GDM1 (cell line): ENCODE measurements at regions not wholly inside any gene's neighbourhood (a gene's known extent, or its start where the extent isn't known, plus 50 kb on each side); places are given as distances from the start of the nearest gene placed in this dataset.
A peak's percentile ranks its signal among the peaks of the same experiment; 100 is the strongest.

Experiments
- DNase-seq: peaks from one replicate; lab custom pipeline; 2025; lab: John Stamatoyannopoulos, UW

DNA sequence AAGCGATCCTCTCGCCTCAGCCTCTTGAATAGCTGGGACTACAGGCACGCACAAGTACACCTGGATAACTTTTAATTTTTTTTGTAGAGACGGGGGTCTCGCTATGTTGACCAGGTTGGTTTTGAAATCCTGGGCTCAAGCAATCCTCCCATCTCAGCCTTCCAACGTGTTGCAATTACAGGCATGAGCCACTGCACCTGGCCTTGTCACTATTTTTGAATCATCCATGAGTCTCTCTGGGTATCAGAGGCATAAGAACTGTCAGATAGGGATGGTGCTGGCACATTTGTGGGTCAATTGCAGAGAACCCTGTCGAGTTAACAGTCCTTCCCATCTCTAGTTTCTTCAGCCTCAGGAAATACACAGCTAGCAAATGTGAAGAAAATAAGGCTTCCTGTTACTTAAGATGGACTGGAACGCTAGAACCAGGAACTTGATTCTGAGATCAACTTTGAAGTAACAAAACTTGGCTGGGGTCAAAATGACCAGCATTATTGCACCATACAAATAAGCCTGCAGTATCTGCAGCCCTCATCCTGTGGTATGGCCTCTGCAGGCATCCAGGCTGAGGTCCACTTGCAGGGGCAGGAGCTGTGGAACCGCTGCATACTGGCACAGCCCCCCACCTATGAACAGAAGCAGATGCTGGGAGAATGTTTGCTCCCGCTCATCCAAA is 124.3 kb upstream of the GADD45A start:
- DNase-seq: no peak

DNA sequence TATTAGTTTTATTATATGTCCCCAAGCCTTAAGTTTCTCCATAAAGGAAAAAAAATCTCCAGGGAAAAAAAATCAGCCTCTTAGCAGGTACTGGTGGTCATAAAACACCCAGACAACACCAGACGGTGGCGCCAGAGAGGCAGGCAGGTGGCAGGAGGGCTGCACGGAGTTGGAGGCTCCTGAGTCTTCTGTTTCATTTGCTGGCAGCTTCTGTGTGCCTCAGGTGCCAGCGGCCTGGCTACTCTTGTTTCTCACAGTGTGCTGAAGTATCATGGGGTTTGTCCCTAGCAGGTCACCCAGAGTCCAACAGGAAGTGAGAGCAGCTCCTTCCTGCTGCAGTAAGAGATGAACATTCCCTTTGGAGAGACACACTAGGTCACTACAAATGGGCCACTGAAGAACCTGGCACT is 123.3 kb upstream of the GADD45A start:
- peak; percentile 58 for DNase-seq

DNA sequence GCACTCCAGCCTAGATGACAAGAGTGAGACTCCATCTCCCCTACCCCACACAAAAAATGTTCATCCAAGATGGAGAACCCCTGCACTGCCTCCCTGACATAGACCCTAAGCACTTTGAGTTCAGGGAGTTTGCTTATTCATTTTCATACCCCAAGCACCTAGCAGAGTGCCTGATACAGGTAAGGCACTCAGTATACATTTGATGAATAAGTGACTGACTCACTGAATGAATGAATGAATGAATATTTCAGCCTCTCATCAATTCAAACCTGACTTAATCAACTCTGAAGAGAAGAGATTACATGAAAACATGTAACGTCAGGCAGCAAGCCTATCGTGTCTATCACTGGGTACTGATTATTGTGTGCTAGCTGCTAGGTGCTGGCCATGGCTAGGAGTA is 121.3 kb upstream of the GADD45A start:
- DNase-seq: no peak

DNA sequence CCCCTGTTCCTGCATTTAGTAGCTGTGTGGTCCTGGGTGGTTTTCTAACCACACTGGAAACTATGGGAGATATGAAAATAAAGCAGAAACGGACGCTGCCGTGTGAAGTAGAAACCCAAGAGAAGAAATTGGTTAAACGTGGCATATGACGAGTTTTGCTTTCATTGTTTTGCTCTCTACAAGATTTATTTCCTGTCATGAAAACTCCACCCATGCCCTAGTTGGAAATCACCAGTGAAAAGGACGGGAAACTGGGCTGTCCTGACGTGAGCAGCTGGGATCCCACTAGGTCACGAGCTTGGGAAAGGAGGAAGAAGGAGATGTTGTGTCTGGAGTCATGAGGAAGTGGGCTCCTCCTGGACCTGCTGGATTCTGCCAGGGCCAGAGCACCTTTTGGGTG is 120.8 kb upstream of the GADD45A start:
- no peak for DNase-seq

DNA sequence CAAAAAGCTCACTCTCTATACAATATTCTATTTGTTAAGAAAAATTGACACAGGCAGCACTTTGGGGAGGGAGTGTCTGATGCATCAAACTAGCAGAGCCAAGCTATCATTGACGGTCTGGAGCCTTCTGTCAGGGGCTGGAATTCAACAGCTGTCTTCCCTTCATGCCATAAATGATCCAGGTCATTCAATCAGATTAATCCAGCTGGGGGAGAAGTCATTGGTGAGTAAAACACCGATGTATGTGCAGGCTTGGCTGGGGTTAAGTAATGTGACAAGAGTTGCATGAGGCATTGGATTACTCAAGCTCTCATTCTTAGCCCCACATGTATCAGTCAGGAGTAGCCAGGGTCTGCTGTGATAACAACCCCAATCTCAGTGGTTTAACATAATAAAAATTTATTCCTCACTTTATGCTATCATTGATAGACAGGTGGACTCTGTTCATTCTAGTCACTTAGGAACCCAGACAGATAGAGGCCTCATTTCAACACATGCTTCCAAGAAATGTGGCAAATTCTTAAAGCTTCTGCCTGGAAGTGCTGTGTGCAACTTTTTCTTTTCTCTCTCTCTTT is 118.1 kb upstream of the GADD45A start:
- no peak for DNase-seq

GRCh38 chr1:67570486-67571143 is 114.4 kb upstream of the GADD45A start:
- DNase-seq: no peak

DNA sequence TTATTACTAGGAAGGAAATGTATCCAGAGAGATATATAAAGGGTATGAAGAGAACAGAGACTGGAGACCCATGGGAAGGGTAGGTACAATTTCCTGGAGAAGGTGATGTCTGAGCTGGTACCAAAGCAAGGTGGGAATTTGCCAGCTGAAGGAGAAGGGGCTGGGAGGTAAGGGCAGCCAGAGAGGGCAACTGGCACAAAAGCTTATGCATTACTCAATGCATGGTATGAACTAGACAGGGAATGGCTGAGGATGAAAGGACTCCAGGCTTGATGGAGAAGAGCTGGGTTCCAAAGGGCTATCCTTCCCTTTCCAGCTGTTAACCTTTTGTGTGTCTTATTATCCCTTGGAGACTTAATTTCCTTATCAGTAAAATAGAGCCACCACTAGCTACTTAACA is 113.6 kb upstream of the GADD45A start:
- DNase-seq: no peak

GRCh38 chr1:67571901-67572593 is 113.0 kb upstream of the GADD45A start:
- DNase-seq: no peak

GRCh38 chr1:67572594-67573221 is 112.3 kb upstream of the GADD45A start:
- DNase-seq: no peak

DNA sequence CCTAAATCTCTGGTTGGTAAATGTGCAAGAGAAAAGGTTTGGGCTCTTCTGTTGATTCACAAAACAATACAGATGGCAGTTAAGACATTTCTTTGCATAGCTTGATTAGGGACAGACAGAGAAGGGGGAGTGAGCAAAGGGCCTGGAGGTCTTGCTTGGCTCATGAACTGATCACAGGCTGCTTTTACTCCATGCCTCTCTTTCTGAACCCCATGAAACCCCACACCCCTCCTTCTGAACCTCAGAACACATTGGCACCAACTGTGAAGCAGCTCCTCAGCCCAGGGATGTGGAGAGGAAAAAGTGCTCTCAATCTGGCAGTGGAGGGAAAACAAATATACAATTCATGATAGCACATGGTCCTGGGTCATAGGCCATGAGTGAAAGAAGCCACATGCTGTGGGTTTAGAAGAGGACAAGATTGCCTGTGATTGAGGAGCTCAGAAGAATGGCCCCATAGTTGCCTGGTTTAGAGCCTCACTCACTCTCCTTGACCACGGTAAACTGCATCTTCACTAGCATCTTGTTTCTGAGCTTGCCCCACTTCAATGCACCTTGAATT is 111.6 kb upstream of the GADD45A start:
- DNase-seq: no peak

- no peak for DNase-seq
These were observed 110.8 kb upstream of the GADD45A start for GRCh38 chr1:67574221-67574620.

GRCh38 chr1:67575861-67576260 is 109.1 kb upstream of the GADD45A start:
- DNase-seq: no peak

GRCh38 chr1:67576474-67576873 is 108.5 kb upstream of the GADD45A start:
- no peak for DNase-seq

GRCh38 chr1:67577646-67578045 is 107.4 kb upstream of the GADD45A start:
- no peak for DNase-seq

GRCh38 chr1:67578397-67579020 is 106.5 kb upstream of the GADD45A start:
- DNase-seq: no peak

DNA sequence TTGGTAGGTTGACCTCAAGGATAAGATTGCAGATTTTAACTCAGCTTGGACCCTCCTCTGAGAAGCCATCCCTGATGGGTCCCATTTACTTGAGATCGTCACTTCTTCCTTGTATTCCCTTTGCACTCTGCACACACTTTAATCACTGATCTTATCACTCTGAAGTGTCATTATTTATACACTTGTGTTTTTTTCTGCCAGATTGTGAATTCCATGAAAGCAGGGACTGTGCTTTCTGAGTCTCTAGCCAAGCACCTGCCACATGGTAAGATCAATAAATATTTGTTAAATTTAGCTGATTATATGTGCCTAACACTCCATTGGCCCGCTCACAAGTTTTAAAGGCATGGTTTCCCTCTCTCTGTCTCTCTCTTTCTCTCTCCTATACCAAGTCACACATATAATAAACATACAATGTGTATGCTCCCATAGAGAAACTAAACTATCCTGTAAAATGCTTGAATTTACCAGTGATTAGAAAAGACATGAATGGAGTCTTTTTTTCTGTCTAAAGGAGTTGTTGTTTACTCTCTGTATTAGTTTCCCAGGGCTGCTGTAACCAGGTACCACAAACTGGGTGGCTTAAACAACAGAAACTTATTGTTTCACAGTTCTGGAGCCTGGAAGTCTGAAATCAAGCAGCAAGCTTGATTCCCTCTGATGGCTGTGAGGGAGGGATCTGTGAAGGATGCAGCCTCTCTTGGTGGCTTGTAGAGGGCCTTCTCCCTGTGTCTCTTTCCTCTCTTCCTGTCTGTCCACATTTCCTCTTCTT is 105.2 kb upstream of the GADD45A start:
- DNase-seq: no peak

DNA sequence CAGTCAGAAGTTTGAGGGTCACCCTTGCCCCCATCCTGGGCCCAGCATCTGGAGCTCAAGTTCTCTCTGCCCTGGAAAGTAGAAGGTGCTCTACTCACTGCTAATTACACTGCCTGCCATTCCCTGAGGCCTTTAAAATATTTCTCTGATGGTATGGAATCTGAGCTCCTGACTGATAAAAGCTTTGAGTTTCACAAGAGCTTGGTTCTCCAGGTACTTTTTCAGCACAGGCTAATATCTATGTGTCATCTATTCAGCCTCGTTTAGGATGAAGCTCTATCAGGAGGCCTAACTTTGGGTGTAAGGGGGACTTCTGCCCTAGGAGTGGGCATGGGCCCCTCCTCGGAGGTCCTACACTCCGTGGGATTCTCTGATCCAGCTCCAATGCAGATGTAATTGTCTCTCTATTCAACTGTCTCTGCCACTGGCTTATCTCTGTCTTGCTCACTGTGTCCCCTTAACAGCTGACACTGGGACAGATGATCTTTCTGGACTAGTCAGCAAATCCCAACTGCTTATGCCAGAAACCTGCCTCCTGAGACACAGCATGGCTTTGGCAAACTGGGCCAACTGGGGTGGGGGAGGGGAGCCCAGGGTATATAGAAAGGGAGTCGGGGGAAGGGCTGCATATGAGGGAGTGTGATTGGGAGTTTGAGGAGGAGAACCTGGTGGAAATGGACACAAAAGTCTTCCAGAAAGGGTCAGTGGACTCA is 104.2 kb upstream of the GADD45A start:
- DNase-seq: no peak

GRCh38 chr1:67582625-67583461 is 102.2 kb upstream of the GADD45A start:
- DNase-seq: no peak

- no peak for DNase-seq
These were observed 101.5 kb upstream of the GADD45A start for GRCh38 chr1:67583462-67583950.
